ENCODE measurements at regions not wholly inside any gene's neighbourhood (a gene's known extent, or its start where the extent isn't known, plus 50 kb on each side); places are given as distances from the start of the nearest gene placed in this dataset.

- no peak overlapping the region for H3K4me3 ChIP-seq
- H3K4me1 ChIP-seq, result peaks cover 0 to 7% of the 10 kb centered on the region in 2 donors
- H3K27ac ChIP-seq, result no peak overlapping the region
- no peak for TF ChIP-seq CTCF (IDR thresholded peaks at IDR 0.05)
- H3K27me3 ChIP-seq, result peaks cover 6 to 16% of the 10 kb centered on the region in 2 donors
- no peaks in the 10 kb centered on the region for H3K36me3 ChIP-seq
- no peaks in the 10 kb centered on the region for H3K9me3 ChIP-seq
- DNase-seq (ENCODE audit: low spot score), result no peak
Measured at GRCh38 chr6:165854863-165855593, 192.0 kb upstream of the PDE10A start.

- DNase-seq (ENCODE audit: low spot score), result no peak
- Histone ChIP-seq H3K9me3 (no peaks in the 10 kb centered on the region), H3K4me3 (no peak overlapping the region), H3K4me1 (peaks cover 0 to 10% of the 10 kb centered on the region in 2 donors), H3K27me3 (peaks cover 6 to 16% of the 10 kb centered on the region in 2 donors), H3K27ac (no peak overlapping the region), H3K36me3 (no peaks in the 10 kb centered on the region)
- TF ChIP-seq CTCF (IDR thresholded peaks at IDR 0.05), result no peak
Measured at GRCh38 chr6:165854061-165854862, 191.2 kb upstream of the PDE10A start.

- DNase-seq (ENCODE audit: low spot score), result no peak
- Histone ChIP-seq H3K27ac (no peak overlapping the region), H3K27me3 (peaks cover 6 to 16% of the 10 kb centered on the region in 2 donors)
Measured at GRCh38 chr6:165852676-165853075, 189.6 kb upstream of the PDE10A start.

GRCh38 chr6:165850434-165851019, 187.5 kb upstream of the PDE10A start:
- peaks cover 0 to 17% of the 10 kb centered on the region in 2 donors for H3K4me1 ChIP-seq
- no peaks in the 10 kb centered on the region for H3K9me3 ChIP-seq
- no peaks in the 10 kb centered on the region for H3K36me3 ChIP-seq
- no peak overlapping the region for H3K27ac ChIP-seq
- peaks cover 6 to 16% of the 10 kb centered on the region in 2 donors for H3K27me3 ChIP-seq
- DNase-seq (ENCODE audit: low spot score), result peak; percentile 90
- peak overlapping the region in 1 of 2 donors; percentile 18 for H3K4me3 ChIP-seq
- TF ChIP-seq CTCF (IDR thresholded peaks at IDR 0.05), result peak; percentile 95 to 98

More at GRCh38 chr6:165852676-165853075, 189.6 kb upstream of the PDE10A start:
- TF ChIP-seq CTCF (IDR thresholded peaks at IDR 0.05), result no peak
- no peaks in the 10 kb centered on the region for H3K36me3 ChIP-seq
- no peaks in the 10 kb centered on the region for H3K9me3 ChIP-seq
- no peak overlapping the region for H3K4me3 ChIP-seq
- H3K4me1 ChIP-seq, result peaks cover 0 to 10% of the 10 kb centered on the region in 2 donors

GRCh38 chr6:165849534-165850430, 186.7 kb upstream of the PDE10A start:
- peaks cover 0 to 17% of the 10 kb centered on the region in 2 donors for H3K4me1 ChIP-seq
- DNase-seq (ENCODE audit: low spot score), result no peak
- H3K27ac ChIP-seq, result no peak overlapping the region
- H3K36me3 ChIP-seq, result no peaks in the 10 kb centered on the region
- TF ChIP-seq CTCF (IDR thresholded peaks at IDR 0.05), result no peak
- H3K9me3 ChIP-seq, result no peaks in the 10 kb centered on the region
- peak overlapping the region in 1 of 2 donors; percentile 18 for H3K4me3 ChIP-seq
- peaks cover 6 to 12% of the 10 kb centered on the region in 2 donors for H3K27me3 ChIP-seq
